Heart left ventricle (tissue), 13 donors: ENCODE measurements at regions not wholly inside any gene's neighbourhood (a gene's known extent, or its start where the extent isn't known, plus 50 kb on each side); places are given as distances from the start of the nearest gene placed in this dataset.

Experiments
- POLR2A ChIP-seq, 2 donors: fragments of 450-650 bp; IDR thresholded peaks; one replicate each; pipeline ENCODE4 v1.6.1; 2017; ENCODE audit warnings: antibody characterized with exemption in 2 of 2, mild to moderate bottlenecking in 2 of 2, moderate library complexity in 2 of 2
- TF ChIP-seq, protein P1 (sequence below), 12 donors: fragments of 200-600 bp; sonication (generic) in 4 of 12; IDR thresholded peaks; one replicate each; pipeline versions ENCODE4 v1.5.0 to v1.8.0; 2018 to 2022; ENCODE audit warnings: antibody characterized with exemption in 12 of 12, mild to moderate bottlenecking in 5 of 12
- donor health status: ischemic (EF 13 %, LVEDD 7.1; RV severe dilation, severe dysfunction).
- donor health status: DM: no; HTN: yes; CAD: no.
- donor health status: DM: no; HTN: no; CAD: no.
- donor health status: ischemic (EF 25% LVEDD 6.9; RV normal size, moderate dysfunction).
- donor health status: ischemic (EF 25% LVEDD 5.7; RV mildly dilated, moderate dysfunction).
- donor health status: ischemic (EF 35%, LVEDD 5.7; RV mildly dilated, moderate dysfunction).
- donor health status: nonischemic (EF 11% LVEDD 7.7; RV severe dilation, severe dysfunction).
- donor health status: DM: yes; HTN: yes; CAD: no.
- donor health status: PGD.
- donor health status: ischemic (EF 29% LVEDD 5.4; RV normal size, mild dysfunction).
- donor health status: nonischemic (EF 23%, LVEDD 6.1; RV moderate dilation, normal function).

DNA sequence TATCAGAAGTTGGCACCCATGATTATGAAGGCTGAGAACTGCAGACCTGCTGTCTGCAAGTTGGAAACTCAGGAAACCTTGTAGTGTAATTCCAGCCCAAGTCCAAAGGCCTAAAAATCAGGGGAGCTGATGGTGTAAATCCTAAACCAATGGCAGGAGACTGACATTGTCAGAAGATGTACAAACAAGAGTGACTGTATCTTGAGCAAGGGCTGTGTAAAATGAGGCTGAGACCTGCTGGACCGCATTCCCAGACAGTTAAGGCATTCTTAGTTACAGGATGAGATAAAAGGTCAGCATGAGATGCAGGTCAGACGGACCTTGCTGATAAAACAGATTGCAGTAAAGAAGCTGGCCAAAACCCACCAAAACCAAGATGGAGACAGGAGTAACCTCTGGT lies 147.7 kb downstream of the COG6 start:
- TF ChIP-seq, protein P1, sequence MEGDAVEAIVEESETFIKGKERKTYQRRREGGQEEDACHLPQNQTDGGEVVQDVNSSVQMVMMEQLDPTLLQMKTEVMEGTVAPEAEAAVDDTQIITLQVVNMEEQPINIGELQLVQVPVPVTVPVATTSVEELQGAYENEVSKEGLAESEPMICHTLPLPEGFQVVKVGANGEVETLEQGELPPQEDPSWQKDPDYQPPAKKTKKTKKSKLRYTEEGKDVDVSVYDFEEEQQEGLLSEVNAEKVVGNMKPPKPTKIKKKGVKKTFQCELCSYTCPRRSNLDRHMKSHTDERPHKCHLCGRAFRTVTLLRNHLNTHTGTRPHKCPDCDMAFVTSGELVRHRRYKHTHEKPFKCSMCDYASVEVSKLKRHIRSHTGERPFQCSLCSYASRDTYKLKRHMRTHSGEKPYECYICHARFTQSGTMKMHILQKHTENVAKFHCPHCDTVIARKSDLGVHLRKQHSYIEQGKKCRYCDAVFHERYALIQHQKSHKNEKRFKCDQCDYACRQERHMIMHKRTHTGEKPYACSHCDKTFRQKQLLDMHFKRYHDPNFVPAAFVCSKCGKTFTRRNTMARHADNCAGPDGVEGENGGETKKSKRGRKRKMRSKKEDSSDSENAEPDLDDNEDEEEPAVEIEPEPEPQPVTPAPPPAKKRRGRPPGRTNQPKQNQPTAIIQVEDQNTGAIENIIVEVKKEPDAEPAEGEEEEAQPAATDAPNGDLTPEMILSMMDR (IDR thresholded peaks at IDR 0.05), result no peak
- TF ChIP-seq POLR2A (IDR thresholded peaks at IDR 0.05), result no peak
